Activated CD4-positive, alpha-beta T cell treated with anti-CD3 and anti-CD28 coated beads, Interleukin-2, amount 10 ng/mL, durations not matched to agents 7 days and 5 days (primary cell): ENCODE measurements at regions not wholly inside any gene's neighbourhood (a gene's known extent, or its start where the extent isn't known, plus 50 kb on each side); places are given as distances from the start of the nearest gene placed in this dataset.

Experiments used
- CTCF ChIA-PET: fragments of 350-600 bp; sonication (Branson Sonifier 250); formaldehyde crosslinking; loops from one replicate; lab custom pipeline; 2021; ENCODE audit warnings: antibody characterized with exemption; lab: Charles Lee
- POLR2A ChIA-PET: fragments of 350-600 bp; sonication (Branson Sonifier 250); formaldehyde crosslinking; loops from one replicate; lab custom pipeline; 2021; ENCODE audit warnings: antibody characterized with exemption; lab: Charles Lee
- DNase-seq: peaks from one replicate; pipeline ENCODE4 v3.0.0-alpha.2; 2020
- H3K27ac Mint-ChIP-seq: one replicate; pipeline ENCODE4 v1.8.0; 2021; ENCODE audit warnings: mild to moderate bottlenecking, moderate library complexity, mixed read lengths
- H3K27me3 Mint-ChIP-seq: one replicate; pipeline ENCODE4 v1.8.0; 2021; ENCODE audit warnings: mixed read lengths
- H3K36me3 Mint-ChIP-seq: one replicate; pipeline ENCODE4 v1.8.0; 2021; ENCODE audit warnings: low read depth, mixed read lengths
- H3K4me1 Mint-ChIP-seq: one replicate; pipeline ENCODE4 v1.8.0; 2021; ENCODE audit warnings: mixed read lengths
- H3K4me3 Mint-ChIP-seq: one replicate; pipeline ENCODE4 v1.8.0; 2021; ENCODE audit warnings: mild to moderate bottlenecking, moderate library complexity, mixed read lengths
- H3K9me3 Mint-ChIP-seq: one replicate; pipeline ENCODE4 v1.8.0; 2021; ENCODE audit warnings: mixed read lengths

GRCh38 chr6:56766806-56767178 lies 124.1 kb upstream of the DST start:
- Mint-ChIP-seq H3K4me1 (no peaks in the 10 kb centered on the region), H3K9me3 (no peaks in the 10 kb centered on the region), H3K27me3 (no peaks in the 10 kb centered on the region), H3K36me3 (no peaks in the 10 kb centered on the region), H3K4me3 (no peak overlapping the region), H3K27ac (no peak overlapping the region)
- no peak for DNase-seq
- ChIA-PET CTCF (no interaction called here), POLR2A (no interaction called here)

GRCh38 chr6:56766139-56766805 lies 123.6 kb upstream of the DST start:
- Mint-ChIP-seq H3K4me3 (no peak overlapping the region), H3K27me3 (no peaks in the 10 kb centered on the region), H3K9me3 (no peaks in the 10 kb centered on the region), H3K4me1 (no peaks in the 10 kb centered on the region), H3K27ac (no peak overlapping the region), H3K36me3 (no peaks in the 10 kb centered on the region)
- ChIA-PET POLR2A (no interaction called here), CTCF (no interaction called here)
- DNase-seq, result no peak

- no peak overlapping the region for H3K4me3 Mint-ChIP-seq
- H3K27ac Mint-ChIP-seq, result no peak overlapping the region
- DNase-seq, result no peak
- CTCF ChIA-PET, result no interaction called here
- no peaks in the 10 kb centered on the region for H3K36me3 Mint-ChIP-seq
- POLR2A ChIA-PET, result no interaction called here
- no peaks in the 10 kb centered on the region for H3K9me3 Mint-ChIP-seq
- H3K4me1 Mint-ChIP-seq, result no peaks in the 10 kb centered on the region
- no peaks in the 10 kb centered on the region for H3K27me3 Mint-ChIP-seq
These were observed 122.8 kb upstream of the DST start for GRCh38 chr6:56765494-56765893.

GRCh38 chr6:56764081-56764566 lies 121.4 kb upstream of the DST start:
- Mint-ChIP-seq H3K4me3 (no peak overlapping the region), H3K9me3 (no peaks in the 10 kb centered on the region), H3K27me3 (no peaks in the 10 kb centered on the region), H3K27ac (no peak overlapping the region), H3K36me3 (no peaks in the 10 kb centered on the region), H3K4me1 (no peaks in the 10 kb centered on the region)
- CTCF ChIA-PET, result no interaction called here
- DNase-seq, result no peak
- POLR2A ChIA-PET, result no interaction called here

GRCh38 chr6:56761651-56762050 lies 119.0 kb upstream of the DST start:
- H3K9me3 Mint-ChIP-seq, result no peaks in the 10 kb centered on the region
- DNase-seq, result no peak
- no peaks in the 10 kb centered on the region for H3K36me3 Mint-ChIP-seq
- no peak overlapping the region for H3K4me3 Mint-ChIP-seq
- ChIA-PET POLR2A (no interaction called here), CTCF (interaction anchor here (1.2 to 1.4 kb wide), 2 partner anchors 9 to 11 kb away, joined by 3 read pairs; no protein-coding TSS in a partner anchor)
- no peak overlapping the region for H3K27ac Mint-ChIP-seq
- peaks cover 2% of the 10 kb centered on the region for H3K27me3 Mint-ChIP-seq
- H3K4me1 Mint-ChIP-seq, result no peaks in the 10 kb centered on the region

GRCh38 chr6:56760842-56761241 lies 118.2 kb upstream of the DST start:
- no peaks in the 10 kb centered on the region for H3K9me3 Mint-ChIP-seq

GRCh38 chr6:56759521-56759920 lies 116.8 kb upstream of the DST start:
- H3K4me1 Mint-ChIP-seq, result no peaks in the 10 kb centered on the region
- H3K27me3 Mint-ChIP-seq, result peaks cover 2% of the 10 kb centered on the region
- no peaks in the 10 kb centered on the region for H3K9me3 Mint-ChIP-seq
- DNase-seq, result no peak
- POLR2A ChIA-PET, result no interaction called here
- CTCF ChIA-PET, result no interaction called here
- H3K4me3 Mint-ChIP-seq, result no peak overlapping the region
- no peak overlapping the region for H3K27ac Mint-ChIP-seq
- no peaks in the 10 kb centered on the region for H3K36me3 Mint-ChIP-seq

More at GRCh38 chr6:56760842-56761241, 118.2 kb upstream of the DST start:
- H3K27me3 Mint-ChIP-seq, result peaks cover 2% of the 10 kb centered on the region
- no peak overlapping the region for H3K4me3 Mint-ChIP-seq
- H3K27ac Mint-ChIP-seq, result no peak overlapping the region
- DNase-seq, result no peak
- ChIA-PET POLR2A (no interaction called here), CTCF (interaction anchor here (1.4 kb wide), 1 partner anchor 9 kb away, joined by 3 read pairs; no protein-coding TSS in a partner anchor)
- H3K4me1 Mint-ChIP-seq, result no peaks in the 10 kb centered on the region
- no peaks in the 10 kb centered on the region for H3K36me3 Mint-ChIP-seq

- ChIA-PET CTCF (no interaction called here), POLR2A (no interaction called here)
- Mint-ChIP-seq H3K4me3 (no peak overlapping the region), H3K27me3 (peaks cover 2% of the 10 kb centered on the region), H3K4me1 (no peaks in the 10 kb centered on the region), H3K36me3 (no peaks in the 10 kb centered on the region), H3K9me3 (no peaks in the 10 kb centered on the region), H3K27ac (no peak overlapping the region)
- DNase-seq, result no peak
These were observed 115.9 kb upstream of the DST start for GRCh38 chr6:56758553-56758952.

- CTCF ChIA-PET, result no interaction called here
- Mint-ChIP-seq H3K27me3 (peaks cover 2% of the 10 kb centered on the region), H3K36me3 (no peaks in the 10 kb centered on the region), H3K27ac (no peak overlapping the region), H3K4me1 (peaks cover under 1% of the 10 kb centered on the region), H3K4me3 (no peak overlapping the region), H3K9me3 (no peaks in the 10 kb centered on the region)
- no peak for DNase-seq
- POLR2A ChIA-PET, result no interaction called here
These were observed 115.4 kb upstream of the DST start for GRCh38 chr6:56758120-56758519.

- no peak for DNase-seq
- Mint-ChIP-seq H3K27me3 (peaks cover 2% of the 10 kb centered on the region), H3K9me3 (no peaks in the 10 kb centered on the region), H3K27ac (no peak overlapping the region), H3K4me1 (peaks cover 2% of the 10 kb centered on the region), H3K36me3 (no peaks in the 10 kb centered on the region), H3K4me3 (no peak overlapping the region)
- POLR2A ChIA-PET, result no interaction called here
- CTCF ChIA-PET, result interaction anchor here (0.6 kb wide), 2 partner anchors 13 to 385 kb away, joined by 3 to 4 read pairs; no protein-coding TSS in a partner anchor
These were observed 114.9 kb upstream of the DST start for GRCh38 chr6:56757588-56757984.

- DNase-seq, result no peak
- H3K27me3 Mint-ChIP-seq, result peaks cover 2% of the 10 kb centered on the region
- H3K27ac Mint-ChIP-seq, result no peak overlapping the region
- H3K4me1 Mint-ChIP-seq, result peaks cover 2% of the 10 kb centered on the region
- no peak overlapping the region for H3K4me3 Mint-ChIP-seq
- POLR2A ChIA-PET, result no interaction called here
- CTCF ChIA-PET, result interaction anchor here (0.6 kb wide), 3 partner anchors 13 to 384 kb away, joined by 3 to 4 read pairs (median 3); no protein-coding TSS in a partner anchor
- H3K36me3 Mint-ChIP-seq, result no peaks in the 10 kb centered on the region
- no peaks in the 10 kb centered on the region for H3K9me3 Mint-ChIP-seq
These were observed 114.3 kb upstream of the DST start for GRCh38 chr6:56756791-56757587.

- H3K27me3 Mint-ChIP-seq, result peaks cover 2% of the 10 kb centered on the region
- ChIA-PET POLR2A (no interaction called here), CTCF (no interaction called here)
- H3K27ac Mint-ChIP-seq, result no peak overlapping the region
- H3K4me1 Mint-ChIP-seq, result peaks cover 2% of the 10 kb centered on the region
- no peaks in the 10 kb centered on the region for H3K36me3 Mint-ChIP-seq
- no peaks in the 10 kb centered on the region for H3K9me3 Mint-ChIP-seq
- H3K4me3 Mint-ChIP-seq, result no peak overlapping the region
- no peak for DNase-seq
These were observed 113.6 kb upstream of the DST start for GRCh38 chr6:56756219-56756789.

GRCh38 chr6:56755040-56755439 lies 112.4 kb upstream of the DST start:
- peaks cover 2% of the 10 kb centered on the region for H3K4me1 Mint-ChIP-seq
- H3K27ac Mint-ChIP-seq, result no peak overlapping the region
- no peak overlapping the region for H3K4me3 Mint-ChIP-seq
- no peaks in the 10 kb centered on the region for H3K36me3 Mint-ChIP-seq
- H3K27me3 Mint-ChIP-seq, result peaks cover 2% of the 10 kb centered on the region
- no peaks in the 10 kb centered on the region for H3K9me3 Mint-ChIP-seq
- no peak for DNase-seq
- POLR2A ChIA-PET, result no interaction called here
- CTCF ChIA-PET, result no interaction called here
